ENCODE measurements at regions not wholly inside any gene's neighbourhood (a gene's known extent, or its start where the extent isn't known, plus 50 kb on each side); places are given as distances from the start of the nearest gene placed in this dataset.
A peak's percentile ranks its signal among the peaks of the same experiment; 100 is the strongest.
"Not testable (repeated sequence)": the region's sequence is repeated elsewhere in the genome, so short reads cannot be mapped to it uniquely, and the experiment has no call there.

GRCh38 chr2:220585241-220585640 lies 957.8 kb downstream of the SLC4A3 start:
- Histone ChIP-seq H3K36me3 (no peaks in the 10 kb centered on the region), H3K4me3 (no peak overlapping the region), H3K27me3 (no peaks in the 10 kb centered on the region), H3K27ac (no peak overlapping the region), H3K9me3 (ENCODE audit: low read depth) (no peaks in the 10 kb centered on the region), H3K4me1 (ENCODE audit: low read depth) (no peaks in the 10 kb centered on the region)
- no peak for DNase-seq (ENCODE audit: low read depth in 1 of 2, low spot score in 1 of 2)
- TF ChIP-seq, protein P1, sequence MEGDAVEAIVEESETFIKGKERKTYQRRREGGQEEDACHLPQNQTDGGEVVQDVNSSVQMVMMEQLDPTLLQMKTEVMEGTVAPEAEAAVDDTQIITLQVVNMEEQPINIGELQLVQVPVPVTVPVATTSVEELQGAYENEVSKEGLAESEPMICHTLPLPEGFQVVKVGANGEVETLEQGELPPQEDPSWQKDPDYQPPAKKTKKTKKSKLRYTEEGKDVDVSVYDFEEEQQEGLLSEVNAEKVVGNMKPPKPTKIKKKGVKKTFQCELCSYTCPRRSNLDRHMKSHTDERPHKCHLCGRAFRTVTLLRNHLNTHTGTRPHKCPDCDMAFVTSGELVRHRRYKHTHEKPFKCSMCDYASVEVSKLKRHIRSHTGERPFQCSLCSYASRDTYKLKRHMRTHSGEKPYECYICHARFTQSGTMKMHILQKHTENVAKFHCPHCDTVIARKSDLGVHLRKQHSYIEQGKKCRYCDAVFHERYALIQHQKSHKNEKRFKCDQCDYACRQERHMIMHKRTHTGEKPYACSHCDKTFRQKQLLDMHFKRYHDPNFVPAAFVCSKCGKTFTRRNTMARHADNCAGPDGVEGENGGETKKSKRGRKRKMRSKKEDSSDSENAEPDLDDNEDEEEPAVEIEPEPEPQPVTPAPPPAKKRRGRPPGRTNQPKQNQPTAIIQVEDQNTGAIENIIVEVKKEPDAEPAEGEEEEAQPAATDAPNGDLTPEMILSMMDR (IDR thresholded peaks at IDR 0.05; ENCODE audit: low read depth, low read length) = no peak

- Histone ChIP-seq H3K27ac (no peak overlapping the region), H3K4me3 (no peak overlapping the region), H3K9me3 (ENCODE audit: low read depth) (no peaks in the 10 kb centered on the region), H3K27me3 (no peaks in the 10 kb centered on the region), H3K4me1 (ENCODE audit: low read depth) (no peaks in the 10 kb centered on the region), H3K36me3 (no peaks in the 10 kb centered on the region)
- TF ChIP-seq, protein P1 (IDR thresholded peaks at IDR 0.05; ENCODE audit: low read depth, low read length) = no peak
- DNase-seq (ENCODE audit: low read depth in 1 of 2, low spot score in 1 of 2) = peak in 1 of 2 donors; percentile 60
Measured at GRCh38 chr2:220586980-220587530, 959.6 kb downstream of the SLC4A3 start.

GRCh38 chr2:220588148-220588547 lies 960.7 kb downstream of the SLC4A3 start:
- no peaks in the 10 kb centered on the region for H3K36me3 ChIP-seq
- no peak for DNase-seq (ENCODE audit: low read depth in 1 of 2, low spot score in 1 of 2)
- no peak overlapping the region for H3K4me3 ChIP-seq
- TF ChIP-seq, protein P1 (IDR thresholded peaks at IDR 0.05; ENCODE audit: low read depth, low read length) = no peak
- no peaks in the 10 kb centered on the region for H3K9me3 ChIP-seq (ENCODE audit: low read depth)
- no peaks in the 10 kb centered on the region for H3K4me1 ChIP-seq (ENCODE audit: low read depth)
- no peak overlapping the region for H3K27ac ChIP-seq
- H3K27me3 ChIP-seq = no peaks in the 10 kb centered on the region

GRCh38 chr2:220590476-220590875 lies 963.0 kb downstream of the SLC4A3 start:
- Histone ChIP-seq H3K27me3 (no peaks in the 10 kb centered on the region), H3K27ac (no peak overlapping the region), H3K4me1 (ENCODE audit: low read depth) (no peaks in the 10 kb centered on the region), H3K9me3 (ENCODE audit: low read depth) (no peaks in the 10 kb centered on the region), H3K4me3 (no peak overlapping the region), H3K36me3 (no peaks in the 10 kb centered on the region)
- TF ChIP-seq, protein P1 (IDR thresholded peaks at IDR 0.05; ENCODE audit: low read depth, low read length) = no peak
- no peak for DNase-seq (ENCODE audit: low read depth in 1 of 2, low spot score in 1 of 2)

DNA sequence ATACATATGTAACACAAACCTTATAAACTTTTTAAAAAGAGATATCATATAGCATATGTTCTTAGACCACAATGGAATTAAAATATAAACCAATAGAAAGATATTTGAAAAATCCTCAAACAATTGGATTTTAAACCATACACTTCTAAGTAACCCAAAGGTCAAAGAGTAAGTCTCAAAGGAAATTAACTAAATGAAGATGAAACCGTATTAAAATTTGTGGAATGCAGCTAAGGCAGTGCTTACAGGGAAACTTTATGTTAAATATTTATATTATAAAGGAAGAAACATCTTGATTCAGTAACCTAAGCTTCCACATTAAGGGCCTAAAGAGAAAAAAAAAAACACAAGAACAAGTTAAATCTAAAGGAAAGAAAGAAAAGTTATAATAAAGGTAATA lies 966.1 kb downstream of the SLC4A3 start:
- Histone ChIP-seq H3K9me3 (ENCODE audit: low read depth) (no peaks in the 10 kb centered on the region), H3K27ac (no peak overlapping the region), H3K27me3 (no peaks in the 10 kb centered on the region), H3K4me3 (no peak overlapping the region), H3K36me3 (no peaks in the 10 kb centered on the region), H3K4me1 (ENCODE audit: low read depth) (no peaks in the 10 kb centered on the region)
- TF ChIP-seq, protein P1 (IDR thresholded peaks at IDR 0.05; ENCODE audit: low read depth, low read length) = no peak
- no peak for DNase-seq (ENCODE audit: low read depth in 1 of 2, low spot score in 1 of 2)

DNA sequence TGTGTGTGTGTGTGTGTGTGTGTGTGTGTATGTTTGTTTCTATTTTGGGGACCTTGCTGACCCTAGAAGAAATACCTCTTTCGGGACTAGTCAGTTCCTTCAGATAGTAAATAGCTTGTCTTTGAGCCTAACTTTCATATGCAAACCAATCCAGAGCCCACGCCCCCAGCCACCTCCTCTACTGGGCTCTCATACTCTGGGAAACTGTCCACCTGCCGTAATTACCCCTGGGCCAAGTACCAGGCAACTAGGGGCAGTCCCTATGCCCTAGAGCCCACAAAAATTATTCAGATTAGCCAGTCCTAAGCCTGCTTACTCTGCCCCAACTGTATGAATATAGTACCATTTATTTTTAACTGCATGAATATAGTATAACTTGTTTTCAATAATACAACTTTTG lies 970.4 kb downstream of the EPHA4 start:
- H3K36me3 ChIP-seq = no peaks in the 10 kb centered on the region
- no peak overlapping the region for H3K4me3 ChIP-seq
- H3K9me3 ChIP-seq (ENCODE audit: low read depth) = no peaks in the 10 kb centered on the region
- no peak for DNase-seq (ENCODE audit: low read depth in 1 of 2, low spot score in 1 of 2)
- H3K4me1 ChIP-seq (ENCODE audit: low read depth) = no peaks in the 10 kb centered on the region
- TF ChIP-seq, protein P1 (IDR thresholded peaks at IDR 0.05; ENCODE audit: low read depth, low read length) = no peak
- no peak overlapping the region for H3K27ac ChIP-seq
- no peaks in the 10 kb centered on the region for H3K27me3 ChIP-seq

DNA sequence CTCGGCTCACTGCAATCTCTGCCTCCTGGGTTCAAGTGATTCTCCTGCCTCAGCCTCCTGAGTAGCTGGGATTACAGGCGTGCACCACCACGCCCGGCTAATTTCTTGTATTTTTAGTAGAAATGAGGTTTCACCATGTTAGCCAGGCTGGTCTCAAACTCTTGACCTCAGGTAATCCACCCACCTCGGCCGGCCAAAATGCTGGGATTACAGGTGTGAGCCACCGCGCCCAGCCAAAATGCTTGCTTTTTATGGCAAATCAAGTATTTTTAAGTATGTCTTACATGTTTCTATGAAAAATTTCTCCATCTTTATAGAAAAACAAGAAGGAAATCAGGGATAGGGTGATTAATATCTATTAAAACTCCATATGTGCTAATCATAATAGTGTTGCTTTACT lies 959.1 kb downstream of the EPHA4 start:
- H3K27ac ChIP-seq = not testable (repeated sequence)

More for the DNA sequence above, 959.1 kb downstream of the EPHA4 start:
- H3K9me3 ChIP-seq (ENCODE audit: low read depth); H3K4me3 ChIP-seq; H3K27me3 ChIP-seq; H3K36me3 ChIP-seq; DNase-seq (ENCODE audit: low read depth in 1 of 2, low spot score in 1 of 2); H3K4me1 ChIP-seq (ENCODE audit: low read depth): not testable (repeated sequence)

Data from cardiac muscle cell (in vitro differentiated cells and primary cell).